GM12892 (cell line): ENCODE measurements at regions not wholly inside any gene's neighbourhood (a gene's known extent, or its start where the extent isn't known, plus 50 kb on each side); places are given as distances from the start of the nearest gene placed in this dataset.

ENCODE experiments used
- DNase-seq: peaks from one replicate; pipeline ENCODE4 v3.0.0; 2011; ENCODE audit not compliant: insufficient read length
- FAIRE-seq: peaks from 2 replicates; lab custom pipeline; 2011; peaks lifted over from hg19 to GRCh38; lab: Jason Lieb, UNC
- POLR2A ChIP-seq: IDR thresholded peaks from 2 replicates; pipeline ENCODE4 v1.6.1; 2011; ENCODE audit warnings: low read depth, low read length, control low read depth
- POLR2AphosphoS5 ChIP-seq: IDR thresholded peaks from 2 replicates; pipeline ENCODE4 v1.6.1; 2011; ENCODE audit warnings: low read depth, low read length, control low read depth
- TAF1 ChIP-seq: IDR thresholded peaks from 2 replicates; pipeline ENCODE4 v1.6.1; 2011; ENCODE audit warnings: low read depth, mild to moderate bottlenecking, control low read depth, low read length, borderline replicate concordance

DNA sequence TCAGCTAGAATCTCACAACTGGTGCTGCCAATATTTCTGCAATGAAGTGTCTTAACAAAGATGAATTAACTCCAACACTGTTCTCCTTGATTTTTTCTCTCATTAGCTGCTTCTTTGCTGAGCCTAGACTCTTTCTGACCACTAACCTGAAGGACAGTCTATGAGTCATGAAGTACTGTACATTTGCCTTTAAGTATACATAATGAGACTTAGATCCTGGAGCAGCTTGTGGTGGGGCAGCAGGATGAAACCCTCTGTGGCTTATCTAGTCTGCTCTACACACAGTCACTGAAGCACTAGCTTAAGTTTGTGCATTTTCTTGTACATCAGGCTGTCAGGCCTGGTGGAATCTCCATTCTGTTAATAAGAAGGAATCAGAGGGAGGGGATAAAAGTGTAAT lies 307.4 kb upstream of the SMIM31 start:
- no peak for TF ChIP-seq POLR2A
- no peak for TF ChIP-seq TAF1
- no peak for TF ChIP-seq POLR2AphosphoS5
- no peak for DNase-seq
- FAIRE-seq, result no peak

DNA sequence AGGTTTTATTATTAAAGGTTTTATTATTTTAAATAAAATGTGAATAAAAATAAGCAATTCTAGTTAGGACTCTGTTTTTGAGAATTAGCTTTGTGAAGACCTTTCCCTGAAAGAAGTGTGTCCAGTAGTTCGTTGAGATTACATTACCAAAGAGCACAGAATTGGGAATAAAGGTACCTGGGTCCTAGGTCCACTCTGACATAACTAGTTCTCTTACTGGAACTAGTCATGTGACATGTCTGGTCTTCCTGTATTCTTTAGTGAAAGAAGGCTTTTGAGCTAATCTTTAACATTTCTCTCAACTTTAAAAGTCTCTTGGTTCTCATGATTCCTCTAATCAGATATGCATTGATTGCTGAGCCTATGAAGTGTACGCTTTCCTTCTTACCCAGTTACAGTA lies 292.0 kb upstream of the SMIM31 start:
- FAIRE-seq, result no peak
- TF ChIP-seq TAF1 (no peak), POLR2A (no peak), POLR2AphosphoS5 (no peak)
- DNase-seq, result no peak

DNA sequence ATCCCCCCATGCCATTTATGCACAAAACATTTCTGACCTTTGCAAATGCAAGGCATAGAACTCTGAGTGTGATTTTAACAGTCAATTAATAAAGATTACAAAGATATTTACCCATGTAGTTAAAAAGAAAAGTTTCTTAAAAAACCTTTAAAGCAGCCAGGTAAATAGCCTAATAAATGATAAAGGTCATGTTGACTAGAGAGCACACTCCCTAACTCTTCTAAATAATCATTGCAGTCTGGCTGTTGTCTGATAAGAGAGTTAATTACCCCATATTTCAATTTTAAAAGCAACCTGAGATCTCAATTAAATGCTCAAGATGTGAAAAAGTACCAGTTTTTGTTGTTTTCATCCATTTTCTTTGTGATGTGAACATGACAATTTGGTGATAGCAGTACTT lies 291.5 kb upstream of the SMIM31 start:
- no peak for TF ChIP-seq POLR2A
- TF ChIP-seq POLR2AphosphoS5, result no peak
- no peak for TF ChIP-seq TAF1

DNA sequence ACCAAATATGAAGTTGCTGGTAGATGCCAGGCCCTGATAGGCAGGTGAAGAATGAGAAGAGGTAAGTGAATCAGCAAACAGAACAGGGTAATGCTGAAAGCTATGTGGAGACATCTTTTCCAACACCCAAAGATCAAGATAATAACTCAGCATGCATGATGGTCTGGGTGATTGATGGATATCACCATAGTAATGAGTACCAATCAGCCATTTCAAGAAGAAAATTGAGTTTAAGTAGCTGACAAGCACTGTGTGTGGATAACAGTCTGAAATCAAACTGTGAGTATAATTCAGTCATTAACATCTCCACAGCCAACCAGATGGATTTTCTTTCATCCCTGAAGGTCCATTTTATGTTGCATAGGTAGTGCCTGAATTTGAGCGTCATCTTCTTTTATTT lies 289.6 kb upstream of the SMIM31 start:
- DNase-seq (no peak), FAIRE-seq (no peak)
- TF ChIP-seq POLR2AphosphoS5, result no peak
- no peak for TF ChIP-seq TAF1
- TF ChIP-seq POLR2A, result no peak

More for the DNA sequence above, 291.5 kb upstream of the SMIM31 start:
- DNase-seq (no peak), FAIRE-seq (no peak)

DNA sequence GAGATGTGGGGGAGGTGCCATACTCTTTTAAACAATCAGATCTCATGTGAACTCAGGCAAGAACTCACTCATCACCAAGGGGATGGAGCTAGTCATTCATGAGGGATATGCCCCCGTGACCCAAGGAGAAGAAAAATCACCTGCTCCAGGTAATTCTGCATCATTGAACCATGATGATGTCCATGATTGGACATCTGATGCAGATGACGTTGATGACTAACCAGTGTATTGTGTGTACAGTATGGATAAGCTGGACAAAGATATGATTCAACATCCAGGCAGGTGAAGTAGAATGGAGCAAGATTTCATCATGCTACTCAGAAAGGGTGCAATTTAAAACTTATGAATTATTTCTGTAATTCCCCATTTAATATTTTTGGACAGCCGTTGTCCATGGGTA lies 286.4 kb upstream of the SMIM31 start:
- no peak for TF ChIP-seq TAF1
- TF ChIP-seq POLR2A, result no peak
- no peak for TF ChIP-seq POLR2AphosphoS5
- DNase-seq, result no peak

DNA sequence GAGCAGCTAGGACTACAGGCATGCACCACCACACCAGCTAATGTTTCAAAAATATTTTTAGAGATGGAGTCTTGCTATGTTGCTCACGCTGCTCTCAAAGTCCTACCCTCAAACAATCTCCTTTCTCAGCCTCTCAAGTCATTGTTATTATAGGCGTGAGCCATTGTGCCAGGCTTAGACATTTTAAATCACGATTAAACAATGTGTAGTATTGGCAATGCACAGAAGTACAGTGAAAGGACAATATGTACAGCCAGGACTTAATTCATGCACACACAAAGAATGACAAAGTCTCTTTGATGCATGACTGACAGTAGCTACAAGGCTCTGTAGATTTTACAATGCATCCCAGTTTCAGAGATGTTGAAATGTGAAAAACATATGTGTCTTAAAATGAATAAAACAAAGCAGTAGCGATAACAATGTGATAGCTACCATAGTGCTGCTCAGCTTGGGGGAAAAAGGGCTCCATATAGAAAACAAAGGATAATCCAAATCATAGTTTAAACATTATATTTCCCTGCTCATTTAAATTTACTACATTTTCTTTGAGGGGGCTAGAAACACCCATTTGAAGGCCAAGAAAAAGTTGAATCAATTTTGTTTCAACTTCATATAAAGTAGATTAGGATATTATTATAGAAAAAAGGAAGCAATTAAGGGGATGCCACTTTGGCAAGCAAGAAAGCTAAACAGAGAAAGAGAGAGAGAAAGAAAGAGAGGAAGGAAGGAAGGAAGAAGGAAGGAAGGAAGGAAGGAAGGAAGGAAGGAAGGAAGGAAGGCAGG lies 272.4 kb upstream of the SMIM31 start:
- DNase-seq (no peak), FAIRE-seq (no peak)
- TF ChIP-seq POLR2A (no peak), TAF1 (no peak), POLR2AphosphoS5 (no peak)

More for the DNA sequence above, 286.4 kb upstream of the SMIM31 start:
- no peak for FAIRE-seq

DNA sequence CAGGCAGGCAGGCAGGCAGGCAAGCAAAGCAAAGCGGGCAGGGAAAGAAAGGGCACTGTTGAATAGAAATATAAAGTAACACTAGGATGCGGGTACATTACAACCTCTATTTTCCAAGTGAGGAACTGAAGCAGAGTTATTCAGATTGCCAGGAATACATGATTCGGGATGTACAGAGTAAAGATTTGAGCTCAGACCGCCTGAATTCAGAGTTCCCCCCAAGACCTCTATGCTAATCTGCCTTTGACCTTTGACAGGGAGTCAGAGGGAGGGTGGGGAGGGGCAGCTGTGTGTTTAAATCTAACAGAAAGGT lies 271.9 kb upstream of the SMIM31 start:
- no peak for DNase-seq
- no peak for TF ChIP-seq TAF1
- FAIRE-seq, result no peak

DNA sequence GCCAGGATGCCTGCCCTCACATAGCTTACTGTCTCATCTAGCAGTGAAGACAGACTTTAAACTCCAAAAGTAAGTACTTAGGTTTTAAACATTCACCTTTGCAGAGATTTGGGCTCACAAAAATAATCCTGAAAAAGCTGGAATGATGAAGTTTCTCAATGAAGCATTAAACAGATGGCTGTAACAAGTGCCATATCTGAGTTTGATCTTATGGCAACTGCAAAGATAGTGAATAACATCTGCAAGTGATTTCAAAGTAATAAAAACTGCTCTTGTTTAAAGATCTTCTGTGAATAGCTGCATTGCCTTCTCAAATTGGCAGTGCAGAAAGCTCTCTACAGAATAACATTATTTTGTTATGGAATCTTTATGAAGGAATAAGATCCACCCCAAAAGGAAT lies 271.2 kb upstream of the SMIM31 start:
- FAIRE-seq (no peak), DNase-seq (no peak)
- no peak for TF ChIP-seq POLR2A
- no peak for TF ChIP-seq TAF1
- no peak for TF ChIP-seq POLR2AphosphoS5

DNA sequence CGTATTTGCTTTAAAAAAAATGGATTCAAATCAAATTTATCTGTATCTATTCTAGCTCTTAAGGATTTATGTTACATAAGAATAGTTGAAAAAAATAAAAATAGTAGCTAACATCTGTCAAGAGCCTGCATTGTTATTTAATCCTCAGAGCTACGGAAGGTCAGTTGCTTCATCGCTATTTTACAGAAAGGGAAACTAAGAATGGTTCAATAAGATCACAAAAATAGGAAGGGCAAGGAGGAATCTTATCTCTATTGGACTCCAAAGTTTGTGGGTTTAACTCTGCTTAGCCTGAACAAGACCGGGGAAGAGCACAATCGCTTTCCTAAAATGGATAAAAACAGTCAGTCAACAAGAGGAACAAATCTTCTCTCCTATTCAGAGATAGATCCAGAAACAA lies 270.2 kb upstream of the SMIM31 start:
- FAIRE-seq, result no peak
- no peak for DNase-seq
- no peak for TF ChIP-seq POLR2A

DNA sequence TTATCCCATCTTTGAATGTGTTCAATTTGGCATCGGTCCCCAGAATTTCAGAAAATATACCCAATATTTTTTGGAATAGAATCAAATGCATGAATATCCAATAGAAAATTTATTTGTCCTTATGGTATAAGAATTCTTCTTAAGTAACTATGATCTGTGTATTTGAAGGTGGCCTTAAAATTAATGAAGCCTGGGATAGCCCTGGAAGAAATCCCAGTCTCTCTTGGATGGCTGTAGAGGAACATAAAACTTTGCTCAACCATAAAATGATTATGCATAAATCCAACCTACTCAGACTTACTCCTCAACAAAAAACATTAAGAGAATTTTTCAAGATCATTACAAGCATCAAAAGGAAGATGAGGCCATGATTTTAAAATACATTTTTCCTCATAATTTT lies 269.4 kb upstream of the SMIM31 start:
- TF ChIP-seq POLR2A, result no peak
- no peak for TF ChIP-seq POLR2AphosphoS5
- no peak for TF ChIP-seq TAF1
- no peak for DNase-seq
- FAIRE-seq, result no peak

DNA sequence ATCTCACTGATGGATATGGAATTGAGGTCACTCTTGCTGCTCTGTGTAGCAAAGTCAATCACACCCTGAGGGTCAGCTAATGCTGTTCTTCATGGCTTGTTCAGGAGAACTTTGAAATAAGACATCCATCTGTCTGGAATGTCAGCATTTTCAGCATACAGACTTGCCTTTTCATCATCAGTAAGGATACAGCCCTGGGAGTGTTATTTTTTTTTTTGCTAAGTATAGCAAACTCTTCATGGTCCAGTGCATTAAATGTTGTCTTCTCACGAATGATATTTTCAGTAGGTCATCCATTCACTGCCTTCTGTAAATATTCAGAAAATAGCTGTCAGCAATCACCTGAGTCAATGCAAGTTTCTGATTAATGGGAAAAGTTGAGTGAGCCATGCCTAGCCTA lies 268.8 kb upstream of the SMIM31 start:
- DNase-seq, result no peak
- TF ChIP-seq POLR2A, result no peak
- no peak for TF ChIP-seq POLR2AphosphoS5
- TF ChIP-seq TAF1, result no peak
- no peak for FAIRE-seq

DNA sequence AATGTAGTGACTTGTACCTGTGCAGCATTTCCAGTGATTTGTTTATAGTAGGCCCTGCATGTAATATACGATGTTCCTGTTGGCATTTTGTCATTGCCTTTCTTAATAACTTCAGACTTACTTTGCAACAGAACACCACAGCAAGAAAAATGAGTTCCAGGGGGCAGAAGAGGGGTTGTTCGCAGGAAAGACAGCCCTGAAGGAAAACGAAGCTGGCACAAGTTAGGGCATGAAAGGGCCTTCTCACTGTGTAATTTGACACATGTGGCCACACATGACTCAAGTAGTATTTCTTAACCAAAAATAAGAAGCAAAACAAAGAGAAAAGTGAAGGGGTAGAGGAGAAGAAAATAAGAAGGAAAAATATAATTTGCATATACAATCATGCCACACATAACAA lies 265.8 kb upstream of the SMIM31 start:
- FAIRE-seq (no peak), DNase-seq (no peak)
- TF ChIP-seq POLR2A (no peak), POLR2AphosphoS5 (no peak), TAF1 (no peak)
